ENCODE measurements at regions not wholly inside any gene's neighbourhood (a gene's known extent, or its start where the extent isn't known, plus 50 kb on each side); places are given as distances from the start of the nearest gene placed in this dataset.

- Histone ChIP-seq H3K27me3 (no peaks in the 10 kb centered on the region), H3K4me3 (no peak overlapping the region), H3K36me3 (no peaks in the 10 kb centered on the region), H3K4me1 (no peaks in the 10 kb centered on the region), H3K27ac (no peak overlapping the region), H3K9me3 (peaks cover 0 to 27% of the 10 kb centered on the region in 2 donors)
- intact Hi-C loops (cut with DNase I): no loop called here
- ATAC-seq (no peak), DNase-seq (no peak)
- TF ChIP-seq CTCF (IDR thresholded peaks at IDR 0.05): no peak
These were observed 465.4 kb downstream of the FSCB start for GRCh38 chr14:44041700-44042099.

GRCh38 chr14:44040561-44040960, 466.5 kb downstream of the FSCB start:
- no peak overlapping the region for H3K27ac ChIP-seq
- H3K4me1 ChIP-seq: no peaks in the 10 kb centered on the region
- no peak overlapping the region for H3K4me3 ChIP-seq
- intact Hi-C loops (cut with DNase I): no loop called here
- DNase-seq (no peak), ATAC-seq (no peak)
- TF ChIP-seq CTCF (IDR thresholded peaks at IDR 0.05): no peak
- peaks cover 0 to 25% of the 10 kb centered on the region in 2 donors for H3K9me3 ChIP-seq
- H3K27me3 ChIP-seq: no peaks in the 10 kb centered on the region
- H3K36me3 ChIP-seq: no peaks in the 10 kb centered on the region

GRCh38 chr14:44036248-44036647, 470.8 kb downstream of the FSCB start:
- ATAC-seq (no peak), DNase-seq (no peak)
- Histone ChIP-seq H3K36me3 (no peaks in the 10 kb centered on the region), H3K4me3 (no peak overlapping the region), H3K4me1 (no peaks in the 10 kb centered on the region), H3K9me3 (peaks cover 0 to 25% of the 10 kb centered on the region in 2 donors), H3K27me3 (no peaks in the 10 kb centered on the region), H3K27ac (no peak overlapping the region)
- intact Hi-C loops (cut with DNase I): no loop called here
- TF ChIP-seq CTCF (IDR thresholded peaks at IDR 0.05): no peak

GRCh38 chr14:44035707-44036106, 471.4 kb downstream of the FSCB start:
- ATAC-seq (no peak), DNase-seq (no peak)
- Histone ChIP-seq H3K27me3 (no peaks in the 10 kb centered on the region), H3K36me3 (no peaks in the 10 kb centered on the region), H3K4me1 (no peaks in the 10 kb centered on the region), H3K4me3 (no peak overlapping the region), H3K9me3 (peaks cover 0 to 24% of the 10 kb centered on the region in 2 donors), H3K27ac (no peak overlapping the region)
- intact Hi-C loops (cut with DNase I): no loop called here
- TF ChIP-seq CTCF (IDR thresholded peaks at IDR 0.05): no peak

GRCh38 chr14:44030831-44031383, 476.2 kb downstream of the FSCB start:
- H3K27me3 ChIP-seq: no peaks in the 10 kb centered on the region
- H3K4me1 ChIP-seq: no peaks in the 10 kb centered on the region
- no peak overlapping the region for H3K4me3 ChIP-seq
- H3K27ac ChIP-seq: no peak overlapping the region
- no peaks in the 10 kb centered on the region for H3K36me3 ChIP-seq
- DNase-seq (no peak), ATAC-seq (no peak)
- no peaks in the 10 kb centered on the region for H3K9me3 ChIP-seq
- TF ChIP-seq CTCF (IDR thresholded peaks at IDR 0.05): no peak
- intact Hi-C loops (cut with DNase I): no loop called here
